DLD1 (cell line): ENCODE measurements at regions not wholly inside any gene's neighbourhood (a gene's known extent, or its start where the extent isn't known, plus 50 kb on each side); places are given as distances from the start of the nearest gene placed in this dataset.
"Not testable (repeated sequence)": the region's sequence is repeated elsewhere in the genome, so short reads cannot be mapped to it uniquely, and the experiment has no call there.

ENCODE experiments used
- in situ Hi-C: cut with HindIII; loops from 2 replicates; pipeline ENCODE4 v1.10.0; 2017; ENCODE audit warnings: low sequenced_read_pairs

GRCh38 chr2:17460371-17461086 lies 57.7 kb downstream of the RAD51AP2 start:
- in situ Hi-C loops, result no loop called here

DNA sequence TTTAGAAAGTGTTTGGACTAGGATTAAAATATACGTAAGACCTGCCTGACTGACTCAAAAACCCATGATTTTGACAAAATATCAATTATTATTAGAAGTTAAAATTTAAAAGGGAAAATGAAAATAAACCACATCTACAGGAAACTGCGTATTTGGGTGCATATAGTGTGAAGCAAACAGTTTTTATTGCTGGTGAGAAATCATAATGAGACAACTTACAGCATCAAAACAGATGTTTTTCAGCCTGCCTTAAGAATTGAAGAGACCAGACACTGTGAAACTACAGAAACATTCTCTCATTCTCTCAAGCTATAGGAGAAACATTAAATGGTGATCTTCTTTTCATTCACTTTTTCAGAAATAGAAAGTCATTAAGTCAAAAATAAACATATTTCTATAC lies 62.9 kb downstream of the RAD51AP2 start:
- in situ Hi-C loops, result no loop called here

DNA sequence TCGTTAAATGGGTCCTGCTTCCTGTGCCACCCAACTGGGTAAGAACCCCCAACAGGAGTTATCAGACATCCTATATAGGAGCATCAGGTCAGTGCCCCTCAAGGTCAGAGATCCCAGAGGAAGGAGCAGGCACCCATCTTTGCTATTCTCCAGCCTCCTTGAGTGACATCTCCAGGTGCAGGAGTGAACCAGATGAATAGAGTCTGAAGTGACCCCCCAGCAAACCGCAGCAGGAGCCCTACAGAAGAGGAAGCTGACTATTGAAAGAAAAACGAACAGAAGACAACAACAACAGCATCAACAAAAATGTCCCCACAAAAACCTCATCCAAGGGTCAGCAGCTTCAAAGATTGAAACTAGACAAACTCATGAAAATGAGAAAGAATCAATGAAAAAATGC lies 72.0 kb downstream of the RAD51AP2 start:
- in situ Hi-C loops, result not testable (repeated sequence)

DNA sequence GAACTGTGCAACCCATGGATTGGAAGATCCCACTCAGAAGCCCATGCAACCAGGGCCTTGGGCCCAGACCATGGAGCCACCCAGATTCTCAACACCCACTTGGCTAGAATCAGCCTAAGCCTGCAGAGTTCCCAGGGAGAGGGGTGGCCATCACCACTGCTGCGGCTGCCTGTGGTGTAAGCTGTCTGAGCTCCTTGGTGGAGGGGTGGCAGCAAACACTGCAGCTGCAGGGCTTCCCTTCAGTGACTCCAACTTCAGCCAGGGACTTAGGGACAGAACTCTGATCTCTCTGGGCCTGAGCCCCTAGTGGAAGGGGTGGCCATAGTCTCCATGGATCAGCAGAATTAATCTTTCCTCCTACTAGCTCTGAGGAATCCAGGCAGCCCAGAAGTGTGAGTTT lies 72.5 kb downstream of the RAD51AP2 start:
- in situ Hi-C loops, result no loop called here

DNA sequence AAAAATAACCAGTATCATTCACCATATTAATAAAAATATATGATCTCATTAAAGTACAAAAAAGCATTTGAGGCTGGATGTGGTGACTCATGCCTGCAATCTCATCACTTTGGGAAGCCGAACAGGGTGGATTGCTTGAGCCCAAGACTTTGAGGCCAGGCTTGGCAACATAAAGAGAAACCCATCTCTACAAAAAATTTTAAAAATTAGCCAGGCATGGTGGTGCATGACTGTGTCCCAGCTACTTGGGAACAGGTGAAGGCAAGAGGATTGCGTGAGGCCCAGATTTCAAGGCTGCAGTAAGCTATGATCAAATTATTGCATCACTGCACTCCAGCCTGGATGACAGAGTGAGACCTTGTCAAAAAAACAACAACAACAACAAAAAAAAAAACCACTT lies 75.9 kb downstream of the RAD51AP2 start:
- in situ Hi-C loops, result no loop called here

DNA sequence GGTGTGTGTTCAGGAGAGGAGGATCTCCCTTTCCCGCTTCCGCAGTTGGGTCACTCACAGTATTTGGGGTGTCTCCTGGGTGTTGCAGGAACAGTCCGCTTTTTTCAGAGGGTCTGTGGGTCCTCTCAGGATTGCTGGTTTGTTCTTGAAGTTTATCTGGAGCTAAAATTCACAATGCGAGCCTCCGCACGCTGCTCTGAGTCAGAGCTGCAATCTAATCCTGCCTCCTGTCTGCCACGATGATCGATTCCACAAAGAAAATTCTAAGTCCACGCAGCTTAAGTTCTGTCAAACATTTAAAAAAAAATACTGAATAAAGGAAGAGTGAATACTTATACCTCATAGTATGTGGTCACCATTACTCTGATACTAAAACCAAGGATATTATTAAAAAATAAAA lies 76.5 kb downstream of the RAD51AP2 start:
- in situ Hi-C loops, result no loop called here

GRCh38 chr2:17441055-17441771 lies 77.0 kb downstream of the RAD51AP2 start:
- in situ Hi-C loops, result no loop called here

GRCh38 chr2:17430326-17430725 lies 87.9 kb downstream of the RAD51AP2 start:
- in situ Hi-C loops, result no loop called here

DNA sequence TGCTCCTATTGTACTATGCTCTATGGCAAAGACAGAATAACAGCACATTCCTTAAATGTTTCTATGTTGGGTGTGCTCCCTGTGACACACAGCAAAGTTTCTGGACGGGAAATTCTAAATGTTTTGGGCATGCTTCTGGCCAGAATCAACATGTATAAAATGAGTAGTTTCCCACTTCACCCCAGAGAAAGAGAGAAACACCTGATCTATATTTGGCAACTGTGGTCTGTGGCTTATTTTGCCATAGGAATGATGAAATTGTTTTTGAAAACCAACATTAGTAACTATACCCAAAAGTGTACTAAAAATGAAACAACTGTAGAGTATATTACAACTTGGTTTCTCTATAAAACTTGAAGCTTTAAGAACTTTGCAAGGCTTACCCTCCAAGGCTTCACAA lies 89.1 kb downstream of the RAD51AP2 start:
- in situ Hi-C loops, result no loop called here

DNA sequence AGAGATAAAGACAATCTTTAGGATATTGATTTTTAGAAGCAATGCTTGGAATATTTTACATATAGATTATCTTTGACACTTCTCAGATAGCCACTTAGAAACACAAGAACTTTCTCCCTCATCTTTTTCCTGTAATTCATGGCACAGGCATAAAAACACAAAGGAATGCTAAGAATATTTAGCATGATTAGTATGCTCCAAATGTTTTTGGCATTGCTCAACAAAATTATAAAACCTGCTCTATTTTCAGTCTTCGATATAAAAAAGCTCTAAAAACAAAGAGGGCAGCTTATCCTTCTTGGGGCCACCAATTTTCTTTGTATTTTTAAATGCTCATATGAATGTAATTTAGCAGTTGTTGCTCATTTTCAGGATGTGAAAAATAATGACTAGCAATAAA lies 90.8 kb downstream of the RAD51AP2 start:
- in situ Hi-C loops, result no loop called here

DNA sequence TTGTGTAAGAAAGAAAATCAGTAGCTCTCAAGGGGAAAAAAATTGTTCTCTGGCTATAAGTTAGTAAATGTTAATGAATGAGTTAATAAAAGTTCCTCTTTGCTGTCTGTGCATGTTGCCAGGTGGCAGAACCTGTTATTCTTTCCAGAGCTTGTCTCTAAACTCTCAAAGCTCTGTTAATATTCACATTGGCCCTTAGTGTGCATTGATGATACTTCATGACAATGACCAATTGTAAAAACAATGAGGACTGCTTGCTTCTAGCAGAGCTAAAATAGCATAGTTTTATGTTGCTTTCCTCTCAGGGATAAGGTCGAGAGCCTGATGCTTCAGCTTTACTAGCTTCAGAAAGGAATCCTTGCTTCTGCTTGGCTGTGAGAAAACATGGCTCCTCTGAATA lies 91.5 kb downstream of the RAD51AP2 start:
- in situ Hi-C loops, result no loop called here

- in situ Hi-C loops, result no loop called here
Measured at GRCh38 chr2:17422061-17422460, 96.2 kb downstream of the RAD51AP2 start.

DNA sequence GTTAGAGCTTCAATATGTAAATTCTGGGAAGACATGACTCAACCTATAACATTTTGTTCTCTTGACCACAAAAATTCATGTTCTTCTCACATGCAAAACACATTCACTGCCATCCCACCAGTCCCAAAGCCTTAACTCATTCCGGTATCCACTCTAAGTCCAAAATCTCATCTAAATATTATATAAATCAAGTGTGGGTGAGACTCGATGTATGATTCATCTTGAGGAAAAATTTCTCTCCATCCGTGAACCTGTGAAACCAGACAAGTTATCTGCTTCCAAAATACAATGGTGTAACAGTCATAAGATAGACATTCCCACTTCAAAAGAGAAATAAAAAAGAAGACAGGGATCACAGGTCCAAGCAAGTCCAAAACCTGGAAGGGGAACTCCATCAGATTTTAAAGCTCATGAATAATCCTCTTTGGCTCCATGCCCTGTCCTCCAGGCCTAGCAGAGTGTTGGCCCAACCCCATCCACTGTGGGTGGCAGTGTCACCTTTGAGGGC lies 101.3 kb downstream of the RAD51AP2 start:
- in situ Hi-C loops, result no loop called here

DNA sequence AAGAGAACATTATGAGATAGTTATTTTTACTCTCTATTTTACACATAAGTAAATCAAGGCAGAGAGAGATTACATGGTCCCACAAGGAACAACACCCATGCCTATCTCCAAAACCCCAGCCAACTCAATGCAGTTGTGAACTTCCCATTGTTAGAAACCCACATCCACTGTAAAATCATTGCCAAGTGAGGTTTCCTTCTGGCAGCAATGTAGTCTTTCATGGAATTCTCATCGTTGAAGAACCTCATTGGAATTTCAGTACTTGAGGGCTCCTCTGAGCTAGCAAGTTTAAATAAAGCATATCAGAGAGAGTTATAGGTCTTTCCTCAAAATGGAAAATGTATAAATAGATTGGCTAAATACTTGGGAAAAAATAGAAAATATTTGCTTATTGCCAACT lies 105.2 kb downstream of the RAD51AP2 start:
- in situ Hi-C loops, result no loop called here

- in situ Hi-C loops, result no loop called here
Measured at GRCh38 chr2:17401096-17401495, 117.1 kb downstream of the RAD51AP2 start.

DNA sequence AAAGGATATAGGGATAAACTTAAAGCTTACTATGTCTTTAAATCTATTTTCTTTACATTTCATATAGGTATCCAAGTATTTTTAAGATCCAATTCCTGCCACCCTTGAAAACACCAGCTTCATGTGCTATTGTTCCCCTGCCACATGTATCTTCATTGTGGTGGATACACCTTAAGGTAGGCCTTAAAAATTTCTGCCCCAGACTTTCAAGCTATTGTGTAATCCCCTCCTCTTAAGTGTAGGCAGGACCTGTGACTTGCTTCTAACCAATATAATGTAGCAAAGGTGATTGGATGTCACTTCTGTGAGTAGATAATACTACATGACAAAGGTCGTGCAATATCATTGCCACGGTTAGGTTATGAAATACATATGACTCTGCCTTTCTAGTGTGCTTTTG lies 119.5 kb downstream of the RAD51AP2 start:
- in situ Hi-C loops, result no loop called here

DNA sequence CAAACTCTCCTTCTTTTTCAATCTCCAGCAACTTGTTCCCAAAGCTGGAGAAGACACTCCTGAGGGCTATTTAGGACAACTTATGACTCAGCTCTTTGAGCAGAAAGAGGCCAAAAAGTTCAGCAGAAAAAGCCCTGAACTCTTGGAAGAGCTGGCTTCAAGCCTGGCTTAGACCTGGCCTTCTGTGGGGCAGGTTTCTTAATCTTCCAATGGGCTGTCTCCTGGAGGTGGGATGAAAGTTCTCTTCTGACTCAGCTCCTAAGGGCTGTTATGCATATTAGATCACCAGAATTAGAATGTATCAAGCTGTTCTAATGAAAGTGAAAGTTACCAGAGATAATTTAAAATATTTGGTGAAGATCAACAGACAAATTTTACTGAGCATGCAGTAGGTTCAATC lies 129.4 kb downstream of the RAD51AP2 start:
- in situ Hi-C loops, result no loop called here

GRCh38 chr2:17387591-17387990 lies 130.6 kb downstream of the RAD51AP2 start:
- in situ Hi-C loops, result no loop called here

DNA sequence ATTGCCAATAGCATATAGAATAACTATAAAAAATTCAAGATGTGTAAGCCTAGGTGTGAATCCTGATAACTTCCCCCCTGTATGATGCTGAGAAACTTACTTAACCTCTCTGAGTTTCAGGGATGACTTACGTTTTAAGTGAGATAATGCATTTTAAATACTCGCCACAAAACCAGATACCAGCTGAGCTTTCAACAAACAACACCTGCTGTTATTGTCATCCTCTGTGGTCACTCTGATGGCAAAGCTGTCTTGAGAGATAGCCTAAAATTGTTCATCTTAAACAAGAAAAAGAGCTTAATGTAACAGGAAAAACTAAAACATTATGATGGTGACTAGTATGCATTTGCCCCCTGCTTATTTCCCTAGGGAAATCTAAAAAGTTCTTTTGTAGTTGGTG lies 131.5 kb downstream of the RAD51AP2 start:
- in situ Hi-C loops, result no loop called here

- in situ Hi-C loops, result no loop called here
Measured at GRCh38 chr2:17380003-17380402, 138.2 kb downstream of the RAD51AP2 start.

GRCh38 chr2:17375262-17375661 lies 143.0 kb downstream of the RAD51AP2 start:
- in situ Hi-C loops, result no loop called here

GRCh38 chr2:17373741-17374140 lies 144.5 kb downstream of the RAD51AP2 start:
- in situ Hi-C loops, result no loop called here
